Coronary artery (tissue), 2 donors: ENCODE measurements at regions not wholly inside any gene's neighbourhood (a gene's known extent, or its start where the extent isn't known, plus 50 kb on each side); places are given as distances from the start of the nearest gene placed in this dataset.

Experiments used
- DNase-seq: peaks from one replicate; pipeline ENCODE4 v3.0.0-alpha.2; 2017; ENCODE audit warnings: low spot score
- H3K27ac ChIP-seq, 2 donors: fragments of 200-600 bp; sonication (generic); one replicate each; pipeline ENCODE4 v1.5.1; 2016 to 2019
- H3K4me3 ChIP-seq: fragments of 200-600 bp; sonication (generic); 2 replicates; pipeline ENCODE4 v1.5.1; 2016; ENCODE audit warnings: mild to moderate bottlenecking, moderate library complexity
- TF ChIP-seq, protein P1 (sequence below): fragments of 200-600 bp; sonication (generic); IDR thresholded peaks from one replicate; pipeline ENCODE4 v1.5.1; 2019; ENCODE audit warnings: antibody characterized with exemption

DNA sequence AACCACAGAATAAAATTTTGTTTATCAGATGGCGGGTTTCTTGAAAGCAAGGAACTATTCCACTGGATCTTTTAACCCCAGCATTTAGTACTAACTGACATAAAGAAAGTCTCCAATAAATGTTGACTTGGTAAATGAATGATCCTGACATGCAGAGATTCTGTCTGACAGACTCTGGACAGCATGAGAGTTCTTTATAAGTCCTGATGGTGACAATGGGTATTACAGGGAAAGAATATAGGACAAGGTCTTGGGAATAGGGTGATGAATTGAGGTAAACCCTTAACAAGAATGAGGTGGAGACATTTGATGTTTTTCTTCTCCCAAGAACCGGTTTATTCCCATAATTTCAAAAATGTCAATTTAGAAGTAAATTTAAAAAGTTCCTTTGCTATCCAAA, 453.9 kb downstream of the TUSC1 start:
- Histone ChIP-seq H3K27ac (no peak overlapping the region), H3K4me3 (no peak overlapping the region)
- no peak for DNase-seq
- TF ChIP-seq, protein P1, sequence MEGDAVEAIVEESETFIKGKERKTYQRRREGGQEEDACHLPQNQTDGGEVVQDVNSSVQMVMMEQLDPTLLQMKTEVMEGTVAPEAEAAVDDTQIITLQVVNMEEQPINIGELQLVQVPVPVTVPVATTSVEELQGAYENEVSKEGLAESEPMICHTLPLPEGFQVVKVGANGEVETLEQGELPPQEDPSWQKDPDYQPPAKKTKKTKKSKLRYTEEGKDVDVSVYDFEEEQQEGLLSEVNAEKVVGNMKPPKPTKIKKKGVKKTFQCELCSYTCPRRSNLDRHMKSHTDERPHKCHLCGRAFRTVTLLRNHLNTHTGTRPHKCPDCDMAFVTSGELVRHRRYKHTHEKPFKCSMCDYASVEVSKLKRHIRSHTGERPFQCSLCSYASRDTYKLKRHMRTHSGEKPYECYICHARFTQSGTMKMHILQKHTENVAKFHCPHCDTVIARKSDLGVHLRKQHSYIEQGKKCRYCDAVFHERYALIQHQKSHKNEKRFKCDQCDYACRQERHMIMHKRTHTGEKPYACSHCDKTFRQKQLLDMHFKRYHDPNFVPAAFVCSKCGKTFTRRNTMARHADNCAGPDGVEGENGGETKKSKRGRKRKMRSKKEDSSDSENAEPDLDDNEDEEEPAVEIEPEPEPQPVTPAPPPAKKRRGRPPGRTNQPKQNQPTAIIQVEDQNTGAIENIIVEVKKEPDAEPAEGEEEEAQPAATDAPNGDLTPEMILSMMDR: no peak

DNA sequence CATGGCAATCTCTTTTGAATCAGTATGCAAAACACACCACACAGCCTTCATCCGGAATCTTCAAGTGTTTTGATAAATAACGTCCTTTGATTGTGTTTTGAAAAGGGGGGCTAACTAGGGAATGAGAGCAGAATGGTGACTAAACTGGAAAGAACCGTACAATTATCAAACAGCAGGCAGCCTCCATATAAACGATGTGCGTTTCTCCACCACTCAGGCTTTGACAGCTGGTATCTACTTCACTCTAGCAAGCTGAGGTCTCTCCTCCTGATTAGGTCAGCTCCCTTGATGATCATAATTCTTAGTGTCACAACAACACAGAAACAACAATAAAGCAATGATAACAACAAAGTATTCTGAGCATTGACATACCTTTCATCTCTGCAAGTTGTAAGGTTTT, 465.9 kb downstream of the TUSC1 start:
- no peak for DNase-seq
- Histone ChIP-seq H3K4me3 (no peak overlapping the region), H3K27ac (no peak overlapping the region)
- TF ChIP-seq, protein P1: no peak

DNA sequence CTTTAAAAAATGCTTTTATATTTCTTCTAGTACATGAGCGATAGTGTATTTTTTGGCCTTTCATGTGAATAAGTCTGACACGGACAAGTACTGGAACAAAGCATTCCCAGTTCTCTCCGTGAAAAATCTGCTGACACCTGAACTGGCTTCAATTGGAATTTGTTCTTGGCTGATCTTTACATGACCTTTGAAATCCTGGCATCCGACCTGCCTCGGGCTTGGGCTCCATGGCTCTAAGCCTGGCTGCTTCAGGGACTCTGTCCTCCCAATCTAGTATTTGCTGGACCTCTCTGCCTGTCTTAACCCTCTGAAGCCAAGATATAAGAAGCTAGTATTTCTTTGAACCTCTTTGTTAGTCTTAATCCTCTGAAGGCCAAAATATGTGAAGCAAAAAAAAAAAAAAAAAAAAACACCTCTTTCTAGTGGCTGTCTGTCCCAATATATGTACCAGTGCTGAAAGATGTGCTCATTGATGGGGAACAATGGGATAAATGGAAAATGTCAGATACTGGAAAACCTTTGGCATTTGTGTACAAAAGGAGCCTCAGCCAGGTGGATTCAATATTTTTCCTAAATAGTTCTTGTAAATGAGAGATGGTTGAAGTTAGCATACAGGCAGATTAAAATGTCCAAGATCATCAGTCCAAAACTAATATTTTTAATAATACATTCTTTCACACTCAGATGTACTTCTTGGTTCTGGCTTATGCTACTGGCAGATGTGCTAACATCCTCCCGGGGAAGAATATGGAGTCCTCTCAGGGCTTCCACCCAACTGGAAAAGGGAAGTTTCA, 470.6 kb downstream of the TUSC1 start:
- no peak overlapping the region for H3K4me3 ChIP-seq
- no peak for DNase-seq
- H3K27ac ChIP-seq: no peak overlapping the region
- TF ChIP-seq, protein P1: no peak

DNA sequence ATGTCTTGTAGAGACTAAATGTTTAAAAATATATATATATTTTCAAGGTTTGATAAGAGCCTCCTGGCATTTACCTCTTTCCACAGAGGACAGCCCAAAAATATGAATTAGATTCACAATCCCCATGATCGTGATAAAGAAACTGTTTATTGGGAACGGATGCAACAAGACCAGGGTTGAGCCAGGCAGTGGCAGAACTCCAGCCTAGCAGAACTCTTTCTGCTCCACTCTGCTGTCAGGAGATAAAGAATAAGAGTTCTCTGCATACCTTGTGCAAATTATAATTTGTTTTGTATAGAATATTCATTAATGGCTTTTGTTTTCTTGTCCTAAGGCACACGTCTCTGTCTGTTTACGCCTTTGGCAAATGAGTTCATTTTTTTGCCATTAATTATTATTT, 472.2 kb downstream of the TUSC1 start:
- no peak overlapping the region for H3K4me3 ChIP-seq
- H3K27ac ChIP-seq: no peak overlapping the region
- TF ChIP-seq, protein P1: no peak
- no peak for DNase-seq

DNA sequence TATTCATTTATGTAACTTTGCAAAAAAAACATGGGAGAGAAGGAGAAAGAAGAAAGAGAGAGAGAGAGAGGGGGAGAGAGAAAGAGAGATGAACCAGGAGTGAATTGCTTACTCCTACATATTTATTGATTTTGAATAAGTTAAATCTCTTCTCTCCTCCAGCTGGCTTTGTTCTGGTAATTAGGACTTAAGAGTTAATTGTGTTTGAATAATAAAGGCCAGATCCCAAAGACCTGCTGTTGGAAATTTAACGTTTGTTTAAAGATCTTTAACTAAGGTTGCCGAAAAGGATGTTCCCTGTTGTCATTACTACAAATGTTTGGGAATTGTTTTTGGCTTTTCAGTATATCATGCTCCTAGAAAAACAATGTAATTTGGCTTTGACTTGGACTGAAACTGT, 473.0 kb downstream of the TUSC1 start:
- Histone ChIP-seq H3K4me3 (no peak overlapping the region), H3K27ac (no peak overlapping the region)
- no peak for DNase-seq
- TF ChIP-seq, protein P1: no peak

DNA sequence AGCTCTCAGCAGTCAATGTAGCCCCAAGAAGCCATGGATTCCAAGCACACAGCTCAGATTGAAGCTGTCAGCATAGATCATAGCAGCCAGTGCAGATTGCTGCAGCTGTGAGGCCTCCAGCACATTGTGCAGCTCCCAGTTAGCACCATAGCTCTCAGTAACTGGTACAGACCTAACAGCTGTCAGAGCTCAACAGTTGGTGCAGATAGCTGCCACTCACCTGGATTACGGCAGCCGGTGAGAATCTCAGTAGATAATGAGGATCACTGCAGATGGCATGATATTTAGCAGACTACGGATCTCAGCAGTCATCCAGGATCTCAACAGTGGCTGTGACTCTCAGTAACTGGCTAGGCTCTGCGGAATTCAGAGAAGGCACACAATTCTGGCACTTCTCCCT, 500.4 kb downstream of the TUSC1 start:
- Histone ChIP-seq H3K27ac (no peak overlapping the region), H3K4me3 (no peak overlapping the region)
- TF ChIP-seq, protein P1: no peak
- no peak for DNase-seq

DNA sequence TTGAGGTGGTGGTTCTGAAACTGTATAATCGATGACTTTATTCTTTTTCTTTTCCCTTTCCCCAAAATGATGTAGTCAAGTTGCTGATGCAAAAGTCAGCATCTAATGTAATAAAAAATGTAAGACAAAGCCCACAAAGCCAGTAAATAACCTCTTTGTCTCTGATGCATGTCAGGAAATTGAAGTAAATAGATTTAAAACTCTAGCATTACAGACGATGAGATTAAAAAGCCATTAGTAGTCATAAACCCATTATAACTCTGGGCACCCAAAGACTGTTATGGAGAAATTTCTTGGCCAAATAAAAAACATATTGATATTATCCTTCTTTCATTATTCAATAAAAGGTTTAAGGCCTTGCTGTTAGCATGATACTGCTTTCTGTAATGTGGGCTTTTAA, 548.7 kb downstream of the TUSC1 start:
- TF ChIP-seq, protein P1: no peak
- DNase-seq: no peak
- no peak overlapping the region for H3K4me3 ChIP-seq
- H3K27ac ChIP-seq: no peak overlapping the region
